ENCODE measurements at regions not wholly inside any gene's neighbourhood (a gene's known extent, or its start where the extent isn't known, plus 50 kb on each side); places are given as distances from the start of the nearest gene placed in this dataset.

- no peak for DNase-seq
Measured at GRCh38 chr11:32204751-32205150, 113.9 kb downstream of the RCN1 start.

GRCh38 chr11:32210556-32210955, 119.7 kb downstream of the RCN1 start:
- DNase-seq: no peak

DNA sequence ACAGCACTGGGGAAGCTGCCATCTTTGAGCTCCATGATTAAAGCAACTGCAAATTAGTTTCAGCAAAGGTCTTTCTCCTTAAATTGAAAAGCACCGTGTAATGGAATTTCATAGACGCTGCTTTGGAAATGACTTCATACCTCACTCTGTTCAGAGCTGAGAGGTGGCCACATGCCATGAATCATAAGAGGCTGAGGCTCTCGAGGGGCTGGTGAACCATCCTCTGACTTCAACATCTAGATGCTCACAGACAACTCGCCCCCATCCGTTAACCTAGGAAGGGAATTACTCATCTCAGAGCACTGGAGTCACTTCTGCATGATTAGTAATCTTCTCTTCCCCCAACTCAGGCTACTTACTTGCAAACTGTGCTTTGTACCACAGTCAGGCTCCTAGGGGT, 122.3 kb downstream of the RCN1 start:
- DNase-seq: no peak

GRCh38 chr11:32215157-32215556, 124.3 kb downstream of the RCN1 start:
- DNase-seq: no peak

DNA sequence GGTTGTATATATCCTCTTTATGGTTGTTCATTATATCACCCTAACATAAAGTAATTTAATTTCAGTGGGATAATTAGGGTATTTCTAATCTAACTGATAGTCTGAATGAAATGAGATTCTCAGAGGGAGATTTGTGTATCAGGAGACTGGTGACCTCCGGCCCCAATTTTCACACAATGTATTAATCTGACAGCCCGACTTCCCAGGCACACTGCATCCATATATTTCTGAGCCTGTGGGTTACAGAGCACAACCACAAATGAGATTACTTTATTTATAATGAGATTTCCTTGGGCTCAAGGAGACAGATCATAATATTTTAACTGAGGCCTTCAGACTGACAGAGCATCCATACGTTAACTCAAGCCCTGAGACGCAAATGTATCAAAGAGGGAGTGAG, 125.9 kb downstream of the RCN1 start:
- no peak for DNase-seq

- no peak for DNase-seq
Measured at GRCh38 chr11:32219320-32219719, 128.4 kb downstream of the RCN1 start.

GRCh38 chr11:32221476-32222032, 130.7 kb downstream of the RCN1 start:
- no peak for DNase-seq

- DNase-seq: no peak
Measured at GRCh38 chr11:32224580-32224979, 133.7 kb downstream of the RCN1 start.

- no peak for DNase-seq
Measured at GRCh38 chr11:32225571-32226285, 134.9 kb downstream of the RCN1 start.

DNA sequence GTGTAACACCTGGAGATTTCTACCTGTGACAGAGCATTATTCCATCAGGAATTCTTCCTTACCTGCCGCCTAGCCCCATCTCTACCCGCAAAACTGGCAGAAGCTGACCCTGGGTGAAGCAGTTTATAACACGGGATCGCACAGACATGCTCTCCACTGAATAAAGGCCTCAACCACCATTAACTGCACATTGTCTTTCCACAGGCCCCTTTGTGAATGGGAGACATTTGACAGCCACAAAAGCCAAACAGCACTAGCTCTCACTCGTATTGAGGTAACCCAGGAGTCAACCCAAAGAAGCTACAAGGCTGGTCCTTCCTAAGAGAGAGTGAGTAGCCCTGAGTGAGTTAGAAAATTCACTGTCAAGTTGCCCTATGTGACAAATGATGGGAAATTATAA, 135.6 kb downstream of the RCN1 start:
- no peak for DNase-seq

GRCh38 chr11:32229576-32230240, 138.8 kb downstream of the RCN1 start:
- no peak for DNase-seq

GRCh38 chr11:32231909-32232493, 141.1 kb downstream of the RCN1 start:
- no peak for DNase-seq

DNA sequence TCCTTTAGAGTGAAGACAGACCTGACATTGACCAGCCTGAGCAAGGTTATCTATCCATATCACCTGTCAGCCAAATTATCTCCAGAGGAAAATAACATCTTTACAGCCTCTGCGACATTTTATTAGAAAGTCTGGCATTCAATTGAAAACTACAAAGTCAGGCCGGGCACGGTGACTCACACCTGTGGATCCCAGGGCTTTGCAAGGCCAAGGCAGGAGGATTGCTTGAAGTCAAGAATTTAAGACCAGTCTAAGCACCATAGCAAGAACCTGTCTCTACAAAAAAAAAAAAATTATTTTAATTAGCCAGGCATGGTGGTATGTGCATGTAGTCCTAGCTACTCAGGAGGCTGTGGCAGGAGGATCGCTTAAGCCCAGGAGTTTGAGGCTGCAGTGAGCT, 141.6 kb downstream of the RCN1 start:
- no peak for DNase-seq

- DNase-seq: no peak
Measured at GRCh38 chr11:32233276-32233675, 142.4 kb downstream of the RCN1 start.

DNA sequence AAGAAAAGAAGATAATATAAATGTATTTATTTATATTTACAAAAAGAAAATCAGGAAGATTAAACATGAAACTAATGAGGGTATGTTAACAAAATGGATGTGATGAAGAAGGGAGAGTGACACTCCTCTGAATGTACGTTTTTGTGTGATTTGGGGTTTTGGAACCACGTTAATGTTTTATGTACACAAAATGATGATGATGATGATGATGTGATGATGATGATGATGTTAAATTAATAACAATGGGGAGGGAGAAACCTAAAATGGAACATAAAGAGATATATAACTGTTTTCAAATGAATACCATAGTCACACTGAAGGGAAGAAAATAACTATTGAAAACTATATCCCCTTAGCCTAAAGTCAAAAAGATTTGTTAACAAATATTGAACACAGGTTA, 143.1 kb downstream of the RCN1 start:
- no peak for DNase-seq

DNA sequence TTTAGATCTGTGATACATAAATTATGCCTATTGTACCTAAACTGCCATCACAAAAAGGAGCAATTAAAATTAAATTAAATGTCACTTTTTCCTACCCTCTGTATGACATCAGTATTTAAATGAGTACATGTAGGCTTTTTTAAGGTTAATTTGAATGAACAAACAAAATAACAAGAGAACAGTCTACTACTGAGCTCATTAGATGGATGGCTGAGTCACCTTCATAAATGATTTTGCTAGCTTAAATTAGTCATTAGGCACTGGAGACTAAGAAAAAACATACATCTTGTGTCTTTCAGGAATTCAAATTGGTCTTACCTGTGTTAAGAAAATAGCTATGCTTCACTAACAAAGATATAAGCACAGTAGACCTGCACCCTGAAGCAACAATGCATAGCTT, 153.6 kb downstream of the RCN1 start:
- no peak for DNase-seq

- no peak for DNase-seq
Measured at GRCh38 chr11:32253706-32254105, 162.8 kb downstream of the RCN1 start.

GRCh38 chr11:32255841-32256240, 165.0 kb downstream of the RCN1 start:
- DNase-seq: no peak

GRCh38 chr11:32256466-32256865, 165.6 kb downstream of the RCN1 start:
- DNase-seq: no peak

GRCh38 chr11:32259641-32260081, 168.8 kb downstream of the RCN1 start:
- DNase-seq: no peak

DNA sequence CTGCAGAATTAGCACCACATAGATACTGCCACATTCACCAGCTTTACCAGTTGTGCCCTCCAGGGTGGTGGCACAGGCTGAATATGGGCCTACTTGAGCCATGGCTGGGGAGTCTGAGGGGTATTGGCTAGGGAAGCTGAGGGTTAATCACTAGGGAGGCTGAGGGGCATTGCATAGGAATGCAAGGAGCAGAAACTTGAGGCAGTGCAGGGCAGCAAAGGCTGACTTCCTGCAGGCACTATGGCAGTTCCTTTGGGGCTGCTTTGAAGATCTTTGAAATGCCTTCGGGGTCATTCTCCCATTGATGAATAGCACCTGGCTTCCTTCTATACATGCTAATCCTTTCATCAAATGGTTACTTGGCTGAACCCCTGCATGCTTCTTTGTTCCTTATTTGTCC, 171.5 kb downstream of the RCN1 start:
- DNase-seq: no peak

- no peak for DNase-seq
Measured at GRCh38 chr11:32265911-32266310, 169.4 kb downstream of the WT1 start.

GRCh38 chr11:32266601-32267000, 168.7 kb downstream of the WT1 start:
- DNase-seq: no peak

GRCh38 chr11:32267679-32268187, 167.6 kb downstream of the WT1 start:
- DNase-seq: no peak
